ENCODE measurements at regions not wholly inside any gene's neighbourhood (a gene's known extent, or its start where the extent isn't known, plus 50 kb on each side); places are given as distances from the start of the nearest gene placed in this dataset. TPM values are rescaled to one million over a fixed set of nuclear protein-coding genes. Genes with fewer than 3 reads are reported as not detected.

GRCh38 chr7:50834679-50835078, 52.0 kb upstream of the GRB10 start:
- no peaks in the 10 kb centered on the region for H3K36me3 ChIP-seq (replicated peaks in 1 of 2; ENCODE audit: insufficient read depth in 1 of 2, low read depth in 2 of 2)
- H3K27me3 ChIP-seq = no peaks in the 10 kb centered on the region
- H3K27ac ChIP-seq = no peak overlapping the region
- ATAC-seq = no peak
- H3K4me3 ChIP-seq = no peak overlapping the region
- intact Hi-C loops (cut with DNase I) = no loop called here
- no peaks in the 10 kb centered on the region for H3K4me1 ChIP-seq
- no peak for TF ChIP-seq CTCF (IDR thresholded peaks at IDR 0.05)
- no peak for TF ChIP-seq POLR2A (IDR thresholded peaks at IDR 0.05)
- no peaks in the 10 kb centered on the region for H3K9me3 ChIP-seq
- DNase-seq = no peak
- WGBS, 2 donors = 80 to 82% methylated on average over 6 of the region's 6 CpGs

- no peak for TF ChIP-seq POLR2A (IDR thresholded peaks at IDR 0.05)
- TF ChIP-seq CTCF (IDR thresholded peaks at IDR 0.05) = no peak
- Histone ChIP-seq H3K9me3 (no peaks in the 10 kb centered on the region), H3K36me3 (replicated peaks in 1 of 2; ENCODE audit: insufficient read depth in 1 of 2, low read depth in 2 of 2) (no peaks in the 10 kb centered on the region), H3K27ac (no peak overlapping the region), H3K27me3 (no peaks in the 10 kb centered on the region), H3K4me1 (no peaks in the 10 kb centered on the region), H3K4me3 (no peak overlapping the region)
- DNase-seq (no peak), ATAC-seq (no peak)
- intact Hi-C loops (cut with DNase I) = no loop called here
- 67 to 82% methylated on average over 1 of the region's 1 CpG for whole genome bisulfite sequencing, 2 donors
These were observed 51.4 kb upstream of the GRB10 start for GRCh38 chr7:50834031-50834535.

- Histone ChIP-seq H3K36me3 (replicated peaks in 1 of 2; ENCODE audit: insufficient read depth in 1 of 2, low read depth in 2 of 2) (no peaks in the 10 kb centered on the region), H3K27ac (no peak overlapping the region), H3K4me3 (no peak overlapping the region), H3K9me3 (no peaks in the 10 kb centered on the region), H3K27me3 (no peaks in the 10 kb centered on the region), H3K4me1 (no peaks in the 10 kb centered on the region)
- DNase-seq (no peak), ATAC-seq (no peak)
- TF ChIP-seq POLR2A (IDR thresholded peaks at IDR 0.05) (no peak), CTCF (IDR thresholded peaks at IDR 0.05) (no peak)
- WGBS, 2 donors = 75 to 92% methylated on average over 3 of the region's 3 CpGs
- intact Hi-C loops (cut with DNase I) = no loop called here
These were observed 50.0 kb upstream of the GRB10 start for GRCh38 chr7:50832744-50833143.

Small RNA genes in the stretch of these regions (small RNA-seq; reads per million reads assigned to genes)
- gene AC009296.1 (not detected), gene RF00394 (not detected)

Data from body of pancreas (tissue), 4 donors.